GM18873 (cell line): ENCODE measurements at regions not wholly inside any gene's neighbourhood (a gene's known extent, or its start where the extent isn't known, plus 50 kb on each side); places are given as distances from the start of the nearest gene placed in this dataset.
"Not testable (repeated sequence)": the region's sequence is repeated elsewhere in the genome, so short reads cannot be mapped to it uniquely, and the experiment has no call there.

Source experiments
- ATAC-seq: cut with Tn5 transposase; IDR thresholded peaks from one replicate; pipeline ENCODE4 v1.9.1; 2021; ENCODE audit warnings: mild to moderate bottlenecking, moderate library complexity, moderate number of reproducible peaks; ENCODE audit not compliant: unreplicated experiment, low FRiP score

DNA sequence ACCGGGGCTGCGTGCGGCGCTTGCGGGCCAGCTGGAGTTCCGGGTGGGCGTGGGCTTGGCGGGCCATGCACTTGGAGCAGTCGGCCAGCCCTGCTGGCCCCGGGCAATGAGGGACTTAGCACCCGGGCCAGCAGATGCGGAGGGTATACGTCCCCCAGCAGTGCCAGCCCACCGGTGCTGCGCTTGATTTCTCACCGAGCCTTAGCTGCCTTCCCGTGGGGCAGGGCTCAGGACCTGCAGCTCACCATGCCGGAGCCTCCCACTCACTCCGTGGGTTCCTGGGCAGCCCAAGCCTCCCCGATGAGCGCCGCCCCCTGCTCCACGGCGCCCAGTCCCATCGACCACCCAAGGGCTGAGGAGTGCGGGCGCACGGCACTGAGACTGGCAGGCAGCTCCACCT is 51.4 kb upstream of the INPP4B start:
- not testable (repeated sequence) for ATAC-seq

- no peak for ATAC-seq
These were observed 54.5 kb upstream of the INPP4B start for GRCh38 chr4:142900622-142901021.

- ATAC-seq, result no peak
These were observed 55.1 kb upstream of the INPP4B start for GRCh38 chr4:142901166-142901662.

- not testable (repeated sequence) for ATAC-seq
These were observed 57.5 kb upstream of the INPP4B start for GRCh38 chr4:142903617-142904016.

GRCh38 chr4:142909908-142910307 is 63.8 kb upstream of the INPP4B start:
- ATAC-seq, result no peak

DNA sequence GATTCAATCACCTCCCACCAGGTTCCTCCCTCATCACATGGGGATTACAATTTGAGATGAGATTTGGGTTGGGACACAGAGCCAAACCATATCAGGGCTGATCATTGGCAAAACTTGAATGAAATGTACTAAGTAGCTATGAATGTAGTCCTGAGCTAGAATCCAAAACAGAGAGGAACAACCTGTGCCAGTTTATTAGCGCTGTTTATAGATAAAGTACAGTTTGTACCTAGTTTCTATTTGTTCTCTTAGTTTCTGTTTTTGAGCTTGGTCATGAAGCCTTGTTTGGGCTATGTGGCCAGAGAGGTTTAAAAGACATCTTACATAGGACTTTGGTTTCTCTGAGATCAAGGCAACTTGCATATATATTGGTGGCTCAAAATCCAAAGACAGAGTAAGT is 66.9 kb upstream of the INPP4B start:
- no peak for ATAC-seq

- ATAC-seq, result no peak
These were observed 67.4 kb upstream of the INPP4B start for GRCh38 chr4:142913461-142914030.

DNA sequence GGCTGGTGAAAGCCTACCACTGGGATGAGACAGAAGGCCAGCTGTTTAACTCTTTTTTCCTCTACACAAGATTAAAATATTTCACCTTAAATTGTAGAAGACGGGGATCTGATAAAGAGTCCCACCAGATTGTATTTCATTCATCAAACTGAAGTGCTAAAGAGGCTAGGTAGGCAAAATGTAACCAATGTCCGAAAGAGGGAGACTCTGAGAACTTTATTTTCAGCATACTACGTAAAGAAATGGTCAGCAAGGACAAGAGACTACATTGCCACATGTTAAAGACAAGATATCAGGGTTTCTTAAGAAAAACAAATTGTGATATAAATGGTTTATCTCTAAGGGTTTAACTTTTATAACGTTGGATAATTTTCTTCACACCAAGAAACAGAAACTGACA is 71.6 kb upstream of the INPP4B start:
- no peak for ATAC-seq

GRCh38 chr4:142922720-142923119 is 76.6 kb upstream of the INPP4B start:
- ATAC-seq, result no peak

- no peak for ATAC-seq
These were observed 77.5 kb upstream of the INPP4B start for GRCh38 chr4:142923619-142924018.

DNA sequence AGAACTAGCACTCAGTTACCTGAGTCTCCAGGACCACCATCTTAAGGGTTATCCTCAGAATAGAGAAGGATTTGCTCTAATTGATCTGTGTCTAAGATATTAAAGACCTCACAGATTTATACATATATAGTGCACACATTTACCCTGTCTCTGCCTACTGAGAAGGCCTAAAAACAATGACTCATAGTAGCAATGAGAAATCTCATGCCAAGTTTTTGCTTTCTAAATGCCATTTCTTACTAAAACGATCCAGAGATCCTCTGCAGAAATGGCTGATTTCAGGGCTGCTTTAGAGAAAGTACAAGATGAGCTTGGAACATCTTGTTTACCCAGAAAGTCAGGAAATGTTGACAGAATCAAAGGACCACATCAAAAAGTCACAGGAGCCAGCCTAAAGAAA is 79.1 kb upstream of the INPP4B start:
- no peak for ATAC-seq

- no peak for ATAC-seq
These were observed 81.6 kb upstream of the INPP4B start for GRCh38 chr4:142927721-142928120.

DNA sequence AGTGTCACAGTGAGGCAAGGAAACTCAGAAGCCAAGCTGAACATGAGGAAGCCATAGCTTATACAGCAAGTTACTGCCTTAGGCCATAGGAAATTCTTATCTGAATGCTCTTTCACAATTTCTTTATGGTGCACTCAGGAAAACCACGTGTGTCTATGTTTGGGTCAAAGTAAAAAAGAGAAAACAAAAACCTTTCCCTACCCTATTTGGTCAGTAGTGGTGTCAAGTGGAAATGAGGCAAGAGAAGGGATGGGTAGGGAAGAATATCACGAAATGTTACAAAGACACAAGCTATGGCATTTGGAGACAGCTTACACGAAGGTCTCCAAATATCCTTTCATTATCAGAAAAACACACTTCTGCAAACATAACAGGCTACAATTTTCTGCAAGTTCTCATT is 83.4 kb upstream of the INPP4B start:
- ATAC-seq, result no peak

DNA sequence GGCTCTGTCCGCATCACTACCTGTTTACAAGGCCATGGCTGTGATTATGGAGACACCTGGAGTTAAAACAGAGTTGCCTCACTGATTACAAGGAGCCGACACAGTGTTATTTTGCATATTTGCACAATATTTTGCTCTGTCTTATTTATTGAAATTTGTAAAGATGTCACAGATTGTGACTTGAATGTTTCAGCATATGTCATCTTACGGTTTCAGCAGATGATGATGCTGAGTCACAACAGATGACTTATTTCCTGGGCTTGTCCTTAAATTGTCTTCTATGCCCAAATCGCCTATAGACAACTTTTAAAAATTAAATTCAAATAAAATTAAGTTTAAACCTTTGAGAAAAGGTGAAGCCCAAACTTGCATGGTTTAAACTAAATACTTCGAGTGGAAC is 87.1 kb upstream of the INPP4B start:
- no peak for ATAC-seq

GRCh38 chr4:142940425-142941330 is 94.6 kb upstream of the INPP4B start:
- ATAC-seq, result no peak

- ATAC-seq, result no peak
These were observed 98.5 kb upstream of the INPP4B start for GRCh38 chr4:142944565-142944964.

DNA sequence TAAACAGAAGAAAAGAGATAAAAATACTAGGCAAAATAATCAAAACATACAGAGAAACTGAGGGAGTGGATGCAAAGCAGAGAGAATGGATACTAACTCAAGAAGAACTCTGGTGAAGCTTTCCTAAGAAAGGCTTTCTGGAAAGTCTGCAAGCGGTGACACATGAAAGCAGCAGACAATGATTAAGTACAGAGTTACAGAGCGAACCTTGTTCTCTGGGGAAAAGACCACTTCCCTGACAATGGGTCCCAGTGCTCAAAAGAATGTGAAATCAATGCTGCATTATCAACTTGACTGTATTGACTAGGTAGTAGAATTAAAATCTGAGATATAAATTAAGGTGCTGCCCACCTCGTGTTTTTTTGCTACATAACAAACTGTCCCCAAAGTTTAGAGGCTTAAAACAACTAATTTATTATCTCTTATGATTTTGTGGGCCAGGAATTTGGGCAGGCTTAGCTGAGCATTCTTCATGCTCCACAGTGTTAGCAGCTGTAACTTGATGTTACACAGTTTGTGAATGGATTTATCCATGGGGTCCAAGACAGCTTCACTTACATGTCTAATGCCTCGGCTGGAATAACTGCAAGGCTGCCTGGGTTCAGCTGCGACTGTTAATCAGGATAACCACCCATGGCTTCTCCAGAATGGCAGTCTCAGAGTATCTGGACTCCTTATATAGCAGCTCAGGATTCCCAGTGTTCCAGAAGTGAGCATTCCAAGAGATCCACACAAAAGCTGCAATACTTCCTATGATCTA is 106.9 kb upstream of the INPP4B start:
- no peak for ATAC-seq

DNA sequence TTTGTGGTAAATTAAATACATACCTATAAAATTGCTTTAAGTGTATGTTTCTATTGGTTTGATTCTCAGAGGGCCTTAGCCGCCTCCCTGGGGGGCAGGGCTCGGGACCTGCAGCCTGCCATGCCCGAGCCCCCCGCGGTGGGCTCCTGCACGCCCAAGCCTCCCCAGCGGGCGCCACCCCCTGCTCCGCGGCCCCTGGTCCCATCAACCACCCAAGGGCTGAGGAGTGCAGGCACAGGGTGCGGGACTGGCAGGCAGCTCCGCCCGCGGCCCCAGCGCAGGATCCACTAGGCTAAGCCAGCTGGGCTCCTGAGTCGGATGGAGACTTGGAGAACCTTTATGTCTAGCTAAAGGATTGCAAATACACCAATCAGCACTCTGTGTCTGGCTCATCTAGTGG is 108.3 kb upstream of the INPP4B start:
- ATAC-seq, result no peak

GRCh38 chr4:142955501-142955900 is 109.4 kb upstream of the INPP4B start:
- no peak for ATAC-seq

DNA sequence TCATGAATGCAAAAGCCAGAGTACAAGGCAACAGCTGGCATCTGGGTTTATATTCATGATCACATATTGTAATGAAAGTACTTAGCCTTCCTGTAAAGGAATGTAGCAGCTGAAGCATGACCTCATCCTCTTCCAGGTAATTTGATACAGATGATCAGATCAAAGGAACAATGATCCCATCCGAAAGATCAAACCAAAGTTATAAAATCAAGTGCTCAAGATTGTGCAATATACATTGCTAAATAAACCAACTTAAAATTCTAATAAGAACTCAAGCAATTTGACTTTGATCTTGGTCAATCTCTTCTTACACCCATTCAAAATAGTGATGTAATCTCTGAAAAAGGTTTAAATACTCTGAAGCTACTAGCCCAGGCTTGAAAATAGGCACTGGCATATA is 113.1 kb upstream of the INPP4B start:
- ATAC-seq, result no peak

GRCh38 chr4:142960126-142960525 is 114.0 kb upstream of the INPP4B start:
- no peak for ATAC-seq
